Ammon's horn (tissue), 1 donor: ENCODE measurements at regions not wholly inside any gene's neighbourhood (a gene's known extent, or its start where the extent isn't known, plus 50 kb on each side); places are given as distances from the start of the nearest gene placed in this dataset.
A peak's percentile ranks its signal among the peaks of the same experiment; 100 is the strongest.

ENCODE experiments used
- DNase-seq: peaks from one replicate; pipeline ENCODE4 v3.0.0-alpha.2; 2016; ENCODE audit warnings: low spot score

- DNase-seq: no peak
These were observed 1461.7 kb upstream of the ALCAM start for GRCh38 chr3:103904991-103905390.

GRCh38 chr3:103906304-103906703, 1460.4 kb upstream of the ALCAM start:
- DNase-seq: peak; percentile 2

- no peak for DNase-seq
These were observed 1459.9 kb upstream of the ALCAM start for GRCh38 chr3:103906808-103907207.

GRCh38 chr3:103907567-103907966, 1459.1 kb upstream of the ALCAM start:
- no peak for DNase-seq

- no peak for DNase-seq
These were observed 1457.3 kb upstream of the ALCAM start for GRCh38 chr3:103909395-103909794.

- DNase-seq: no peak
These were observed 1448.4 kb upstream of the ALCAM start for GRCh38 chr3:103918336-103918735.

GRCh38 chr3:103919327-103919726, 1447.4 kb upstream of the ALCAM start:
- no peak for DNase-seq

GRCh38 chr3:103923907-103924306, 1442.8 kb upstream of the ALCAM start:
- DNase-seq: no peak

GRCh38 chr3:103924544-103924943, 1442.2 kb upstream of the ALCAM start:
- no peak for DNase-seq

GRCh38 chr3:103926936-103927335, 1439.8 kb upstream of the ALCAM start:
- DNase-seq: no peak

GRCh38 chr3:103927896-103928295, 1438.8 kb upstream of the ALCAM start:
- DNase-seq: no peak

- no peak for DNase-seq
These were observed 1429.6 kb upstream of the ALCAM start for GRCh38 chr3:103937094-103937493.

- DNase-seq: no peak
These were observed 1419.6 kb upstream of the ALCAM start for GRCh38 chr3:103947062-103947461.

- no peak for DNase-seq
These were observed 1417.0 kb upstream of the ALCAM start for GRCh38 chr3:103949693-103950092.

- no peak for DNase-seq
These were observed 1416.0 kb upstream of the ALCAM start for GRCh38 chr3:103950676-103951075.

GRCh38 chr3:103953796-103954195, 1412.9 kb upstream of the ALCAM start:
- DNase-seq: no peak

GRCh38 chr3:103960819-103961218, 1405.9 kb upstream of the ALCAM start:
- no peak for DNase-seq

GRCh38 chr3:103963599-103963998, 1403.1 kb upstream of the ALCAM start:
- DNase-seq: no peak

- no peak for DNase-seq
These were observed 1400.9 kb upstream of the ALCAM start for GRCh38 chr3:103965764-103966163.

GRCh38 chr3:103966749-103967148, 1400.0 kb upstream of the ALCAM start:
- DNase-seq: no peak

GRCh38 chr3:103968131-103968530, 1398.6 kb upstream of the ALCAM start:
- no peak for DNase-seq

- DNase-seq: no peak
These were observed 1398.0 kb upstream of the ALCAM start for GRCh38 chr3:103968751-103969150.

- DNase-seq: no peak
These were observed 1389.8 kb upstream of the ALCAM start for GRCh38 chr3:103976931-103977339.

GRCh38 chr3:103977417-103977816, 1389.3 kb upstream of the ALCAM start:
- DNase-seq: no peak
